ENCODE measurements at regions not wholly inside any gene's neighbourhood (a gene's known extent, or its start where the extent isn't known, plus 50 kb on each side); places are given as distances from the start of the nearest gene placed in this dataset.

DNA sequence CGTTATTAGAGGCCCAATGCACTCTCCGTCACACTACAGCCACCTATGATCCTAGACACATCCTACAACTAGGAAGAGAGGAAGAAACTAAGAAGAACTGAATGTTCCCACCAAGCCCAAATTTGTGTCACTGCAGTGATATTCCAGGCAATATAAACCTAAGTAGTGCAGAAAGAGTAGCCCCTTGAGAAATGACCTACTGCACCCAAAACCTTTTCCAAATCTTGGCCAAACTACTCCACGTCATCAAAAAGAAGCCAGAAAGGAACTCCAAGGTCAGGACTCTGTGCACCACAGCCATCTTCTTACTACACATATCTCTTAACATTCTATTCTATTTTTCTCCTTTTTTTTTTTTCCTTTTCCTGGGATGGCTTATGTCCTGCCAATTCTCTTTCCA is 60.2 kb downstream of the ADAMTS1 start:
- DNase-seq, result no peak

DNA sequence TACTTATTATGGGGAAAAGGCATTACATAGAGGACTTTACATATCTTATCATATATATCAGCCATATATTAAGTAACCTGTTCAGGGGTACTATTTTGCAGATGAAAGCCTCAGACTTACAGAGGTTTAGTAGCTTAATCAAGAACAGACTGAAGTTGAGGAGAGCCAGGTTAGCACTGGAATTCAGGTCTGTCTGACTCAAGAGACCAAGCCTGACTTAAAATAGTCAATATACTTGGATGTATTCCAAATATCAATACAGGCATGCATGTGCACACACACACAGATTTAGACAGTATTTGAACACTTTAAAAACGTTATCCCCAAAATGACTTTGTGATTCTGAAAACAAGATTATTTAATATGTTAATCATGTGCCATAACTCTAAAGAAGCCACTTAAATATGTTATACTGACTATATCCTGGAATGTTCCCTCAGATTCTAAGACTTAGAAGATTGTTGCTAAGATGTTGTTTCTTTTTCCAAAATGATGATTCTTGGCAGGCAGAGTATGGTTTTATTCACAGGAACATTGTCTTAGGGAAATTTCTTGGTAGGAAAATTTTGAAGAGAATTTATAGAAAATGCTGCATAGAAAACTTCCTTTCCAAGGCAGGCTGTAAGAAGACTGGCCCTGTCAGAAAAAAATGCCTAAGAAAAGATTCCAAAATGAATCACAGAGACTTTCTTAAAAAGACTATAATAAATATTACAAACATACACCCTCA is 61.6 kb downstream of the ADAMTS1 start:
- DNase-seq, result no peak

DNA sequence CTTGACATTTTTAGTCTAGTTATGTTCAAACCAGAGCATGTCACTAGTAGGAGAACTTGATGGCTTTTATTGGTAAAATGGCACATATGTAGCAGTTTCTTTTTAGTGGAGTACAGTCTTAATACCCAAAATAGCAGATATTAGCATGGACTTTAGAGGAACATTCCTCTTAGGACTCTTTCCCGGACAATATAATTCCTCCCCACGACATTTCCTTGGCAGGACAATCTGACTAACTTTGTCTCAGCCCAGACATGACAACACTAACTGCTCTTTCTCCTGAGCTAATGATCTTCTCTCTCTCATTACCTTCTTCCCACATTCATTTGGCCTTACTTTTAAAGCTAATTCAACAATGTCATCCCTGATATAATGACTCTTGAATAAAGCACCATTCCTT is 62.5 kb downstream of the ADAMTS1 start:
- DNase-seq, result no peak

DNA sequence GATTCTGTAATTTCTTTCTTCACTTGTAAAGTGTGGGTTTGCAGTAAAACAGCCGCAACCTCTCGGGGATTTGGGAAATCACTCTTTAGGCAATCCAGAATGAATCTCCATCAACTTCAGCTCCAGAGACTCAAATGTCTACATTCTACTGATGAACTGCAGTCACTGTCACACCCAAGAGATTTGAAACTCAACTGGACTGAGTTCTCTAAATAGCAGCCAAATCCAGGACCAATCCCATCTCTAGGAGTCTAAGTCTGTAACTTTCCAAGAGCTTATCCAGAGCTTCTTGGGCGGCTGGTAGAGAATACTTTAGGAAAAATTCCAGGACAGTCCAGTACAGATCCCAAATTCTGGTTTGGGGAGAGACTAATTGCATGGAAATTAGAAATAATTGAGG is 62.9 kb downstream of the ADAMTS1 start:
- DNase-seq, result no peak

DNA sequence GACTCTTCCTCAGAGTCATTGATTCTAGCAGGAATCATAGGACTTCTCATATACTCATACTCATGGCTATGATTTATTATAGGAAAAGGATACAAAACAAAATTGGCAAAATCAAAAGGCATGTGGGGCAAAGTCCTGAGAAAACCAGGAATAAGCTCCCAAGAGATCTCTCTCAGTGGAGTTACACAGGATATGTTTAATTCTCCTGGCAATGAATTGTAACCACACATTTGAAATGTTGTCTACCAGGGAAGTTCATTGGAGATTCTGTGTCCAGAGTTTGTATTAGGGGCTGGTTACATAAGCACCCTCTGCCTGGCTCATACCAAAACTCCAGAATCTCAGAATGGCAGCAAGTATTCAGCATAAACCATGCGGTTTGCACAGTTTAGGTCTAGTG is 63.9 kb downstream of the ADAMTS1 start:
- no peak for DNase-seq

DNA sequence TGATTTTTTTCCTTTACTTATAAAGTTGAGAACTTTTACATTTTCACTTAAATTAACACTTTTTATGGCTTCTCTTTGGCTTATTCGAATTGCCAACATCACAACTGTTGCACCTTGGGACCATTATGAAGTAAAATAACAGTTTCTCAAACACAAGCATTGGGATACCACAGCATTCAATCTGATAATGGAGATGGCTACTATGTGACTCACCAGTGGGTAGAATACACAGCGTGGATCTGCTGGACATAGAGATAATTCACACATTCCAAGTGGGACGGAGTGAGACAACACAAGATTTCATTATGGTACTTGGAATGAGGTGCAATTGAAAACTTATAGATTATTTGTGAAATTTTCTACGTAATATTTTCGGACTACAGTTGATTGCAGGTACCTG is 68.0 kb downstream of the ADAMTS1 start:
- no peak for DNase-seq

DNA sequence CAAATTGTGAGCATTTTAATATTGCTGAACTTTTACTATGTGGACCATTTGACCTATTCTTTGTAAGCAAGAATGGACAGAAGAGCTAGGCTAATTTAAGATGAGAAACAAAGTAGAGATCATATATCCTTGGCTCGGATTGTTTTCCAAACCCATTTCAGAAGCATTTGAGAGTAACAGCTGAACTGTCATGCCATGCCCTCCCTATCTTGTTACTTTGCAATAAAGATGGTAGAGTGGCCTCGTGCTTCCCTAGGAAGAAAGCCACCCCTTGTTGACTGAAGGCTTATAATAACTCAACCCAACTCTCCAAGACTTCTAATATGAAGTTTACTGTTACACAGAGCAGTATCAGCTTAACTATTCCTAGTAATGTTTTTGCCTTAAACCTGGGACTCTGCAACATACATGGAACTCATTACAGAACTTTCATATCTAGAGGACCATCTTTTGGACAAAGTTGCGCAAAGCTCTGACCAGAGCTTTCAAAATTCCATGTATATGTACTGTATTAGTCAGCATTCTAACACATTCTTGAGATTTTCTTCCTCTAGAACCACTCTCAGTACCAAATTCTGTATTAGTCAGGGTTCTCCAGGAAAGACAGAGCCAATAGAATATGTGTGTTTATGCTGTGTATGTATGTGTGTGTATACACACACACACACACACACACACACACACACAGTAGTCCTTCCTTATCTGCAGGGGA is 68.7 kb downstream of the ADAMTS1 start:
- no peak for DNase-seq

DNA sequence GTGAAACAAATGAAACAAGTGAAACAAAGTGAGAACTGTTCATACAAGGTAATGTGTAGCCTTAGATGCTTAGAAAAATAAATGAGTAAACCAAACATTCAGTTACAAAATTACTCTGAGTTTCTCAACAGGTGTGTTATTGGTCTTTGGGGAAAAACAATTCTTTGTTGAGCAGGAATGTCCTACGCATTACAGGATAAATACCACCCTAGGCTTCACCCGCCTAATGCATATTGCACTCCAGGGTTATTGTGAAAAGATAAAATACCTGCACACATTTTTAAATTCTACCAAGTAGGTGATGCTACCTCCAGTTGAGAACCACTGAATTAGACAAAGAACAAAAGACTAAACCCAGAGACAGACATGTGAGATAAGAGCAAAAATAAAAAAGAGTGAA is 72.2 kb downstream of the ADAMTS1 start:
- DNase-seq, result no peak

DNA sequence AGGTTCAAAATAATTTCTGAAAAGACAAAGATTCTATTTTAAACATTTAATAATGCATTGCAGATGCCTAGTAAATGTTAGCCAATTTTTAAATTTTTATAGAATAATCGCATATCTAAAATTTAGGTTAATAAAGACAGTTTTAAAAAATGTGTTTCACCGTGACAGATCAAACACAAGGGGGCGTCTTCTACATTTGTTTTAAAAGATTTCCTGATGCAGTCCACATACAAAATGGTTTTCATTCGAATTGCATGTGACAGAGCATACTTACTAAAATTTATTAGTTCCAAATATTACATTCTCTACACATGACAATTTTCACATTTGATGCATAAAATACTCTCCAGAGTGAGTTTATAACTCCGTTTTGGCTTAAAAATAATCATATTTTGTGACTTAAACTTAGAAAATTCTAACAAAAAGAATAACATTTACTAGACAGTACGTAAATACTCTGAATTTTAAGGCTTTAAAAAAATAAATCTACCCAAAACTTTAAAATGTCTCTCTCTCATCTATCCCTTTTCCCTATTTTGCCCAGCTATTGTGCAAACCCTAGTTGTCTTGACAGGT is 75.5 kb downstream of the ADAMTS1 start:
- peak; percentile 34 for DNase-seq

DNA sequence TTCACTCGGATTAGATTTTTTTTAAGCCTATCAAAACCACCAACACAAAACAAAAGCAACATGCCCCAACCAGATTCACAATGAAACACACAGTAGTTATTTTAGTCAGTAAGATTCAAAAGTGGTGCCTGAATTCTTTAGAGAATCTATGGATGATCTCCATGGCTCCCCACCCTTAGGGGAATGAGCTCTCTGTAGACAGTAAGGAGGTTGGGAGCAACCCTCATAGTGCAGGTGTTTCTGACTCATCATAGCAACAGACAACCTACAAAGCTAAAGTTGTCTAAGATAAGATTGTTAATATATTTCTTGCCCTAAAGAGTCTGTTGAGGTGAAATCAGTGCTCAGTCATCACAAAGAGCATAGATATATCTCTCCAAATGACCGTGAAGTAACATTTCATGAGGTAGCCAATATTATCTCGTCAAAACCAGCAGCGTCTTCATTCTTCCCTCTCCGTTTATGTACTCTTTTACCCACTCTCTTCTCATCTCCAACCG is 78.3 kb downstream of the ADAMTS1 start:
- DNase-seq, result no peak

DNA sequence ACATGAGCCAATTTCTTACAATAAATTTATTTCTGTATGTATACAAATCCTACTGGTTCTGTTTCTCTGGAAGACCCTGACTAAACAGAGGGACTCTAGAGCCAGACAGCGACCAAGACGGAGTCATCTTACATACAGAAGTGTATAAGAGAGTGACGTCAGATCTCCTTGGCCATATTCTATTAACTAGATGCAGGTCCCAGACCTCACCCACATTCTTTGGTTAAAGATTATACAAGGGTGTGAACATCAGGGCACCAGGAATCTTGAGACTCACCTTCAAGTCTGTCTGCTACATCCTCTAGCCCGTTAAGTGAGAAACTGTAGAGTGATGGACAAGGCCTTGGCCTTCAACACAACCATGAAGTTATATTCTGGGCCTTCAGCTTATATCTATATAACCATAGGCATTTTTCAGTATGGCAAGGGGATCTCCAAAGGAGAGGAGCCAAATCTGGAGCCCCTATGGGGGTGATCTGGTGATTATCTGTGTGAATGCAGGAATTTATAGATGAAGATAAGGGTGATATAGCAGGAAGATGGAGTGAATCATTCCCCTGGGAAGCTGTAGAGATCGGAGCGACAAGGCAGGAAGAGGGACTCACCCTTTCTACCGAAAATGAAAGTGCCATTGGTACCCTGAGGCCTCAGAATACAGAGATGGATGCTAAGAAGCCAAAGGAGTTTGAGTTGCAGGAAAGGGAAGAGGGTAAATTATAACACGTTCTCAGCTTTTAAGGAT is 83.9 kb downstream of the ADAMTS1 start:
- no peak for DNase-seq

DNA sequence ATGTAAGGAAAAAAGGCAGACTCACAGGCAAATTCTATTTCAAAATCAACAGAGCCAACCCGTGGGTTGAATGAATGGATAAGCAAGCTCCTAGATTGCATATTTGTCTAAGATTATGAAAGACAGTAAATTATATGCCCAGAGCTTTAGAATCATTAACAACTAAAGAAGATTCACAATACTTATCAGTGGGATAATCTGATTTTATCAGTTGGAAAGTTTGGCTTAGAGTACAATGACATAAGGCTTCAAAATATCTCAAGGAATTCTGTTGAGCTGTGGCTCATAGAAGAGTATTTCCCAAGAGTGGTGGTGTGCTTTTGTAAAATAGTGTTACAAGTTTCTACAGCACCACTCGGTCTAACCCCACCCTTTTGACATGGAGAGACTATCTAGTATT is 85.5 kb downstream of the ADAMTS1 start:
- DNase-seq, result no peak

DNA sequence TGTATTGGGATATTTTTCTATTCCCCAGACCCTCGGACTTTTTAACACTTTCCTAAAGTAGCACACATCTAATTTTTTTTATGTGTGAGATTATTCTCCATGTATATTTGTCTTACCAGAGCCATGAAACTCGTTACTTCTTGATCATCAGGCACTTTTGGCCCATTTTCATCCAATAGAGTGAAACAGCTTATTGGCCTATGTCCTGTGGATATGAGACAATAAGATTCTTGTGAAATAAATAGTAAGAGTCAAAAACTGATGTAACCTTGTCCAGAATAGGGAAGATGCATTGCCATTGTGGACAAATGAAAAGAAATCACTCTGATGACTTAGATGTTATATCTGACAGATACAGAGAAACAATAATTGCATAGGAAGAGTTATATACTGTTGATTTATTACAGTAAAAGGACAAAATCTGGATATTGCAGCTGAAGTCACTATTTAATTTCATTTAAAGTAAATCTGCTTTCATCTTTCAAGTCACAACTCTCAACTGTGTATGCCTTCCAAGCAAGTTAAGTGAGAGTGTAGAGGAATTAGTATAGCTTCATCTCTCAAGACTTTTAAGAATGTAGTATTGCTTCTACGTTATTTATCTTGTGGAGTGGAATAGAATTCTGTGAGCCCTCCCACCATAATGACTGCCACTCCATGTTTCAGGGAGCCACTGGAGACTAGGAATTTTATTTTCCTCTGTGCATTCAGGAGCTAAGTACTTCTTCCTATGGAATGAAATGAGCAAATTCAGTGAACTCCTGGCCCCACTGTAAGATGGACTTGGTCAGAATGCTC is 86.9 kb downstream of the ADAMTS1 start:
- no peak for DNase-seq

DNA sequence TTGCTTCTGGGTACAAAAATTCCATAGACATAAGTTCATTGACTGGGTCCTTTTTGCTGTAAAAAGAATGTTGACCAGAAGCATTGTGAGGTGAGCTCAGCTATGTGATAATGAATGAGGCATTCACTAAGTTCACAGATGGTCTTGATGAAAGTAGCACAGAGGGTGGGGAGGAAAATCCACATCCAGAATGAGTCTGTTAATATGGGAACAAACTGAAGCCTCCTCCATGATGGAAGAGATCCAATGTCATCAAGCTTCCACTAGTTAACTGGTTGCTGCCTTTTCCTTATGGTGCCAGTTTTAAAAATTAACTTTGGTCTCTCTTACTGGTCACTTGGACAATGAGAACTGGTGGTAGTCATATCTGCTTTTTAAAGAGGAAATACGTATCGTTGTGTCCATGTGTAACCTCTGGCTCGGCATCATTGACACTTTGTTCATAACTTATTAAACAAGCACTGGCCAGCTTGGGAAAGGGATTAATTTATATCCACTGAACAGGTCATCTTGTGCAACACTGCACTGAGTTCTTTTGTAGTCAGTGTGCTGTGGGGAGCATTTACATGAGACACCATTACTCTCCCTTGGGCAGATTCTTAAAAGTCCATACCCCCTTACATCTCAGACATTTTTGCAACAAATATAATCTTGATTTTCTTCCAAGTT is 88.6 kb downstream of the ADAMTS1 start:
- DNase-seq, result peak; percentile 6

DNA sequence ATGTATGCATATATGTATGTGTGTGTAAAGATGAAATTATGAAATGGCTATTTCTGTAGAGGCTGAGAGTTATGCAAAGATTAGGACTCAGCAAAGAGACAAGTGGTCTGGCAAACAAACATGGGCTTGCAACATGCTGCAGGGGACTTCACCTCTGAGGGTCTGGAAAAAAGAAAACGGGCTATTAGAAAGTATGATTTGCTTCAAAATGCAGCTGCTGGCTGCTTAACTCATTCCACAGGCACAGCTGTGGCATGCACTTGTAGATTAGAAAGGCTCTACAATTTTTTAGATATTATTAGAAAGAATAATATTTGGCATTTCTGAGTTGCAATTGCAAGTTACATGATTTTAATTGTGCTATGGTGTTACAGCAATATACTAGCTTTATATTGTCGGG is 90.4 kb downstream of the ADAMTS1 start:
- DNase-seq, result no peak

DNA sequence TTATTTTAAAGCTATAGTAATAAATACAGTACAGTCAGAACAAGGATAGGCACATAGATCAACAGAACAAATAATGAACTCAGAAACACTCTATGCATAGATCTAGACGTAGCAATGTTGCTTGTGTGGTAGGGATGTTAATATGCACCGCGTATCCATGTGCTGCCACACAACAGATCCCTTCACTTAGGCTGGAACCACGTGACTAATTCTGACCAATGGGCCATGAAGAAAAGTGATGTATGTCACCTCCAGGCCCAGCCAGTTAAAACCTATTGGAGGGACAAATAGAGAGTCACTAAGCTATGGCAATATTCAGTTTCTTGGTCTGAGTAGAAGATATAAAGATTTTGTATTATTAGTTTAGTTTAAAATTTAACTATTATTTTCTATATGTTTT is 91.4 kb downstream of the ADAMTS1 start:
- DNase-seq, result no peak

DNA sequence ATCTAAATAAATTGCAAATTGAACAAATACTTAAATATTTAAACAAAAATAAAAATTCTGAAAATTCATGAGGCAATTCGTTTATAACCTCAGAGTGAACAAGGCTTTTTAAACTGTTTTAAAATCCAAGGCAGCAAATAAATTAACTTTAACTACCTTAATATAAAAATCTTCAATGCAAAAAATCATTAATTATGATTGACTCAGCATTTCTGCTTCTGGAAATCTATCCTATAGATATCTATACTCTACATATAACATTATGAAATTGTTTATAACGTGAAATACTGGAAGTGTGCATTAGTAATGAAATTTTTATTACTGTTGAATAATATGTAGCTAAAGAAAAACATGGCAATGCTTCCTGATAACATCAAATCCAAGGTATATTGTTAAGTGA is 92.4 kb downstream of the ADAMTS1 start:
- DNase-seq, result no peak

DNA sequence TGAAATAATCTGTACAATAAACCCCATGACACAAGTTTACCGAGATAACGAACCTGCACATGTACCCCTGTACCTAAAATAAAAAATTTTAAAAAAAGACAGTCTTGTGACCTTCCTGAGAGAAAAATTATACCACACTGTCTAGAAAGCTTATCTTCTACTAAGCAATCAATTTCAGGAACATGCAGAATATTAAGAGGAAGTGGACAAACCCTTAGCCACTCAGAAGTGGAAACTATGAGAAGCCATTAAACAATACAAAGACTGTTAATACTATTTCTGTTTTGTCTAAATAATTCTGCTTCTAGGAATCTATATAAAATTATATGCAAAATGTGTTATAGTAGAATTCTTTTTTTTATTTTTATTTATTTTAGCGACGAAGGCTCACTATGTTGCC is 93.9 kb downstream of the ADAMTS1 start:
- DNase-seq, result no peak

DNA sequence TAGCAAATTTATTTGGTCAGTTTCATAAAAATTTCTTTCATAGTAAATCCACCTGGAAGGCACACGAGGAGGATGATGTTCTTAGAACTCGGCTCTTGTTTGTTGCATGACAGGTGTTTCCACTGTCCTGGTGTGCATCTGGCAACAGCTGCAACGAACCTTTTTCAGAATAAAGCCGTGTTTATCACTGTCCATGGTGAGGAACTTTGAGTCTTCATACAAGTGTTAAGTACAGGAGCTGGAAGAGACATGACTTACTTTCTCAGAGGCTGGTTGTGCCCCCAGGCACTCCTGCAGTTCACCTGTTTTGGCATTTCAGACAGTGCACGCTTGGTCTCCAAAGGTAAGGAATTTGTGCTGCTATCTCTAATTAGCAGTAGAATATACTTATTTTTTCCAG is 97.1 kb downstream of the ADAMTS1 start:
- no peak for DNase-seq

DNA sequence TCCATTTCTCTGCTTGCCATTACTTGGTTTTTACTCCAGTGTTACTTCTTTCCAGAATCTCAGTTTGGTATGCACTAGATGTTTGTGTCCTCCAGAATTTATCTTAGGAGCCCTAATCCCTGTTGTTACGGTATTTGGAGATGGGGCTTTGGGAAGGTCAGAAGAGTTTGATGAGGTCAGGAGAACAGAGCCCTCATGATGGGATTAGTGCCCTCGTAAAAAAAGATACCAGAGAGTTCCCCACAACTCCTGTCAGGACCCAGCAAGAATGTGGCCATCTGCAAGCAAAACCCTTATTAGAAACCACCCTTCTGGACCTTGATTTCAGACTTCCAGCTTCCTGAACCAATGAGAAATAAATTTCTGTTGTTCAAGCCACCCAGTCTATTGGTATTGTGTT is 98.0 kb downstream of the ADAMTS1 start:
- DNase-seq, result no peak

DNA sequence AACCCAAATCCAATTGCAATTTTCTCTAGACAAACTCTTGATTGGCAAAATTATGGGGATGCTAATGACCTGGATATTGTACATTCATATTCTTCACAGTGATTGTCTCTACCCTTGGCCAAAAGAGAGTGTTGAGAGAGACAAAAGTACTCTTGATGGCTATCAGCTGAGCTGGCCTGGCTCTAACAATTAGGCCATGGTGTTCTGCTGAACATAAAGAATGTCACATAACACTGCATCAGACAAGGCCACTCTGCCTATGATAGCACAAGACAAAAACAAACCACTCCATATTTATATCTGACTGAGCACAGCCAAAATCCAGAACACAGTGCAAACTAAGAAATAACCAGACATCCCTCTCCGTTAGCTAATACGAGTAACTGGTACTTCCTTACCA is 101.7 kb downstream of the ADAMTS1 start:
- no peak for DNase-seq

DNA sequence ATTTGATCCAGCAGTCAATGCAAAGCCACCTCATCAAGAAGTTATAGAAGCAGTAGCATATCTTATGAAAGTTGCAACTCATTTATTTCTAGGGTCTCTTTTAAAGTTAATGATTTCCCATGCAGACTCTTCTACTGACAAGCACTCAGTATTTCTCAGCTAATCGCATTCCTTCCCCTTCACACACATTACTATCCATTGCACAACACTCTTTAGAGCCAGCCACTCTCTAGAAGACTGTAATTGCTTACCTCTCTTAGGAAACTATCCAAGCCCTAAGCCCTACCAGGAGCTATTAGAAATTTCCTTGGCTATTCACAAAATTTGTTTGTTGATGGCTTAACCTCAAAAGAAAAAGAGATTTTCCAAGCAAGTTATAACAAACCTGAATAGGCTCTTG is 106.0 kb downstream of the ADAMTS1 start:
- DNase-seq, result no peak

All from amniotic stem cell (primary cell).